B cell (primary cell): ENCODE measurements at regions not wholly inside any gene's neighbourhood (a gene's known extent, or its start where the extent isn't known, plus 50 kb on each side); places are given as distances from the start of the nearest gene placed in this dataset.

Experiments
- CTCF ChIP-seq: fragments of 200-600 bp; IDR thresholded peaks from one replicate; pipeline ENCODE4 v1.8.0; 2022; ENCODE audit warnings: antibody characterized with exemption, mild to moderate bottlenecking
- EZH2 ChIP-seq: IDR thresholded peaks from 2 replicates; pipeline ENCODE4 v1.6.1; 2012; ENCODE audit warnings: borderline replicate concordance, low read depth, mild to moderate bottlenecking, moderate library complexity, low read length; ENCODE audit not compliant: insufficient read depth, poor library complexity, severe bottlenecking

GRCh38 chr11:103849366-103849765, 187.1 kb upstream of the DDI1 start:
- no peak for TF ChIP-seq CTCF
- no peak for TF ChIP-seq EZH2
